GM12891 (cell line): ENCODE measurements at regions not wholly inside any gene's neighbourhood (a gene's known extent, or its start where the extent isn't known, plus 50 kb on each side); places are given as distances from the start of the nearest gene placed in this dataset.

Experiments used
- PAX5 ChIP-seq: IDR thresholded peaks from 2 replicates; pipeline ENCODE4 v1.6.1; 2011; ENCODE audit warnings: low read length, moderate library complexity, mild to moderate bottlenecking; ENCODE audit not compliant: insufficient read depth, severe bottlenecking
- POLR2A ChIP-seq: IDR thresholded peaks from 2 replicates; pipeline ENCODE4 v1.6.1; 2011; ENCODE audit warnings: low read depth, low read length, control low read depth
- POLR2AphosphoS5 ChIP-seq: IDR thresholded peaks from 2 replicates; pipeline ENCODE4 v1.6.1; 2011; ENCODE audit warnings: low read depth, low read length, control low read depth
- POU2F2 ChIP-seq: IDR thresholded peaks from 2 replicates; pipeline ENCODE4 v1.6.1; 2011; ENCODE audit warnings: low read depth, mild to moderate bottlenecking, control low read depth, low read length, moderate library complexity
- SPI1 ChIP-seq: IDR thresholded peaks from 2 replicates; pipeline ENCODE4 v1.6.1; 2011; ENCODE audit warnings: low read depth, low read length, control low read depth
- TAF1 ChIP-seq: IDR thresholded peaks from 2 replicates; pipeline ENCODE4 v1.6.1; 2011; ENCODE audit warnings: low read depth, low read length, control low read depth

GRCh38 chr2:177342736-177343135, 49.8 kb upstream of the AGPS start:
- TF ChIP-seq POLR2AphosphoS5 (no peak), TAF1 (no peak), POLR2A (no peak), PAX5 (no peak), SPI1 (no peak), POU2F2 (no peak)
